ENCODE measurements at regions not wholly inside any gene's neighbourhood (a gene's known extent, or its start where the extent isn't known, plus 50 kb on each side); places are given as distances from the start of the nearest gene placed in this dataset.

GRCh38 chr2:204049635-204050034 lies 113.1 kb downstream of the ICOS start:
- no peak for DNase-seq

GRCh38 chr2:204050681-204051080 lies 114.1 kb downstream of the ICOS start:
- DNase-seq = no peak

DNA sequence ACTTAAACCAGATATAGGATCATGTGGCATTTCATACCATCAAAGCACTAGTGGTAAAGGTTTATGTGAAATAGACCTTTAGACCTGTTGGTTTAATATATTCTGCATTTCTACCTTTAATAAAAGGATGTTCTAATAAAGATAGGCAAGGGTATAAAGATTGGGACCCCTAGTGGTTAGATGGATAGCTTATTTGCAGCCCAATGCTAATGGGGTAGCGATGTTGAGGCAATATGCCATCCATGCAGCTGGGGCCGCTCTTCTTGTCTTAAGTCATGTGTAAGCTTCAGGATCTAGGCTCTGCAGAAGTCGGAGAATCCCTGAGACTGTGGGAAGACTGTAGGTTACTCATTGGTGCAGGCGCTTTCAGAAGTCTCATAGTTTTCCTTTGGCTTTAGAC lies 114.9 kb downstream of the ICOS start:
- peak; percentile 26 for DNase-seq

GRCh38 chr2:204051984-204052556 lies 115.5 kb downstream of the ICOS start:
- peak; percentile 27 for DNase-seq

DNA sequence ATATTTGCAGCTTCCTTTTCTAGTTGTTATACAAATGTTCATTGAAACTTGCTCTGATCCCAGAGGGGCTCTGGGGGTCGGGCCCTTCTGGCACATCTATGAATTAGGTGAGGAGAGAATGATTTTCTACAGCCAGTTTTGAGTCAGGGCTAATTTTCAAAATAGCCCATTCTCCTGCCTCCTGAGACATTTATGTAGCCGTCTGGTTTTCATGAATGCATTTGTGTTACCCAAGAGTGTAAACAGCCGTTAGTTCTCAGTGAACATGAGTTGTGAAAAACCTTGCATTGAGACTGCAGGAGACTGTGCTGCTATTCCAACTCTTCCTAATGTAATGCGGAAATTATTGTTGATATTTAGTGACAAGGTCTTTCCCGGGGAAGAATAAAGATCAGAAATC lies 122.5 kb downstream of the ICOS start:
- no peak for DNase-seq

- peak; percentile 77 for DNase-seq
Measured at GRCh38 chr2:204060841-204061240, 124.3 kb downstream of the ICOS start.

DNA sequence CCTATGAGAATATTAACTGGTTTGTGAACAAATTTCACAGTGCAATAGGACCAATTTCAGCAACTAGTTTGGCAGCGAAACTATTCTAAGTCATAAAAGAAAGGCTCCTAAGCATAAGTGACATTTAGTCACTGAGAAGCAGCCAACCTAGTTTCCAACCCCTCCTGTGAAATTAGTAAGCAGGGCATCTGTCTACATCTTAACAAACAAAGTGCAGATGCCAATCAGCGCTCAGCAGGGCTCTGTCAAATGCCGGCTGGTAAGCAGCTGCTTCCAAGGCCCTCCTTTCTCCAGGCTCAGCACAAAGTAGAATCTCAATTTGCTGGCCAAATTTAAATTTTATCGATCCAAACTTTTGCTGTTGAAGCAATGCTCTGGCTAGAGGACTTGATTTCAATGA lies 124.7 kb downstream of the ICOS start:
- DNase-seq = peak; percentile 76

- no peak for DNase-seq
Measured at GRCh38 chr2:204064119-204064518, 127.6 kb downstream of the ICOS start.

GRCh38 chr2:204065566-204065965 lies 129.0 kb downstream of the ICOS start:
- no peak for DNase-seq

DNA sequence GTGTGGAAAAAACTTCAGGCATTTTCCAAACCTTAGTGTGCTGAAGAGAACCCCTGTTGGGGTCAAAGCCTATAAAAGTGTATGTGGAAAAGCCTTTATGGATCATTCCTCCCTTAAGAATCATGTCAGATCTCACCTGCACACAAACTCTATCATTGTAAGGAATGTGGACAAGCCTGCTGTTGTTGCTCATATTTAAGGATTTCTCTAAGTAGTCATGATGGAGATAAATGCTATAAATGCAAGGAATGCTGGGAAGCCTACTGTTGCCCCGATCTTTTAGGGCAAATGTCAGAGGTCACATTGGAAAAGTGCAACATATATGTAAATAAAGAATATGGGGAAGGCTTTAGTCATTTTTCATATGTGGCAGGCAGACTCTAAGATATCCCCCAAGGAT lies 129.5 kb downstream of the ICOS start:
- DNase-seq = no peak

DNA sequence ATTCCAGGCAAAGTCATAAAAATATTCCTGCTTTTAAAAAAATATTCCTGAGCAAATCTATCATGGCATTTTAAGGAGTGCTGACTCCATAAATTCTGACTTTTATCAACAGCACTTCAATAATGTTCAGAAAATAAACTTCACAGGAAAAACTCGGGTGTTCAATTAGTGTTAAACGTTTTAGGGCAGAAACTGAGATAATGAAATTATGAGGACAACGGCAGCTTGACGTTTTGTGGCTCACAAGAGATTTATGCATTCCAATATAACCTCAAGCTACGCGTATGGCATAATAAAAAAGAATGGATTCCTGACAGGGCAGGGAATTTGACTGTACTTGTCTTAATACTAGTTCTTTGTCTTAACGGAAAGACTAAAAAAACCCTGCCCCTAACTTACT lies 133.2 kb downstream of the ICOS start:
- no peak for DNase-seq

DNA sequence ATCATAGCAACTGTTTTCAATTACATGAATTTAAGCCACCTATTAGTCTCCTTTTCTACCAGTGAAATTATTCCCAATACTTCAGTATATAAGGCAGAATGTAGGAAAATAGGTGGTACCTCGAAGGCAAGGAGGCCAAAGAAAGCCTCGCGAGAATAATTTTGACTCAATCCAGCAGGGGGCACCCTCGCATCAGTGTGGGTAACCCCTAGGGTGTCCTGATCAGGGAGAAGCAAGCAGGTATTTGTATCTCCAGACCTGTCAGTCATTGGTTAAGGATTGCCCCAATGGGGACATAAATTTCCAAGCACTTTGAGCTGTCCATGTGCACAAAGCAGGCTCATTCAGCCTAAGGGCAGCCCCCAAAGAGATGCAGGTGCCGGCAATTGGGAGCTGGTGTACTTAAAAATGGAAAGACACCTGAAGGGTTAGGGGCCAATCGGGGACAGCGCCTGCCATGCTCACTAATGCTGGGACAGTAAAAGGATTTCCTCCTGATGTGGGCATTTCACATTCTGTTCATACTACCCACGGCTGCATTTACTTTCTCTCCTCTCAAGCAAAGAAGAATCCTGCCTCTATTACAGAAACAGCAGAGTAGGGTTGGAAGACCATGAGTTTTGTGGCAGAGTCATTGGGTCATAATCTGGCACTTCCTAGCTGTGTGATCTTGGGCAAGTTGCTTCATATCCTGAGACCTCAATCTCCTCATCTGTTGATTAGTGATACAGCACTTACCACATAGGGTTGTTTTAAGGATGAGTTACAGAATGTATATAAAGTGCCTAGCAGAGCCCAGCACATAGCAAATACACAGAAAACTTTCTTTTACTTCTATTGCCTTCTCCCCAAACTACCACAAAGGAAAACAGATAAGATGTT lies 136.1 kb downstream of the ICOS start:
- DNase-seq = peak; percentile 26

DNA sequence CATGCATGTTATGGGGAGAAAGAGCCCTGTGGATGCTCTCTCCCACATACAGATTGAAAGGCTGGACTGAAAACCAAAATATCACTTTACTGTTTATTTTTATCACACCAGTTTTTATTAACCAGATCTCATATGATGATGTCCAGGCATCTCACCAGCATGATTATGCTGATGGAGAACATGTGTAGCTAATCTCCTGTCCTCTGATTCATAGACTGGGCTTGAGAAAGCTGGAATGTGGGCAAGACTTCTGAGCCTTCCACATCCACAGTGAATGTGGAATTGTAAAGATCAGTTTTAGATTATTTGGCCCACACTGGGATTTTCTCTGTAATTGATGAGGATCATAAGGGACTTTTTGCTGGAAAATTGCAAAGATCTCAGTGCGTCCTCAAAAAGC lies 137.9 kb downstream of the ICOS start:
- DNase-seq = peak; percentile 31

- DNase-seq = no peak
Measured at GRCh38 chr2:204078003-204078698, 141.6 kb downstream of the ICOS start.

DNA sequence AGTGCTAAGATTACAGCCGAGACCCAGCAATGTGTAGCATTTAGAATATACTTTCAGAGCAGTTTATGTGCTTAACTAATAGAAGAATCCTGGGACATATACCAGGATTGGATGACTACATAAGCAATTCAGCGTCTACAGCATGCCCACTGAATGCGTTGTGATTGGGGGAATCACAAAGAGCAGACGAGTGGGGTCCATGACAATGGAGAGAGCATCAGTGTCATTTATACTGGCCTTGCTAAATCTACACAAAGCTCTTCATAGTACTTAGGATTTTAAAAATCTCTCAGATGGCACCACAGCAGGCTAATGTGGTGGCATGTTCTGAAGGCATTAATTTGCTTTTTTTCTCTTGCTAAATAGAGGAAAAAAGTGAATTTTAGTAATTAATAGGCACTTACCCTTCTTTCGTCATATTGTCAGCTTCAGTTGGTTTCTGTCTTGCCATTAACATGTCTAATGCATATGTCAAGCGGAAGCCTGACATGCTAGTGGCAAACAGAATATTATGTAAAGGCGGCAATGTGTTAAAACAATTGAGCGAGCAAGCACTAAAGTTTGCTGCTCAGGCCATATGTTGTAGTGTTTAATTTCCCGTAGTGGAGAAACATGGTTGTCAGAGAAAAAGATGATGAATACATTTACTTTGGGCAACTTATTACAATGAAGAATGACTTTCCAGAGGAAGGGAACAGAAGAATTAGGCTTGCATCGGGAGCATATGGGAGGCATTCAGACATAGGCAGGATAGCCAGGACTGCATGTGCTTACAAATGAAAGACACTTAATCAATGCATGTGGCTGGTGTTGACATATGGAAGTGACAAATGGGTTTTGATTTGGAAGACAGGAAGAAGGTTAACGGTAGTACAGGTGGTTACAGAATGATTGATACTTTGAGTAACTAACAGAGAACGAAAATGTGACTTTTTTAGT lies 145.2 kb downstream of the ICOS start:
- DNase-seq = peak; percentile 56

- DNase-seq = no peak
Measured at GRCh38 chr2:204086167-204086566, 149.6 kb downstream of the ICOS start.

- no peak for DNase-seq
Measured at GRCh38 chr2:204089105-204089504, 152.5 kb downstream of the ICOS start.

DNA sequence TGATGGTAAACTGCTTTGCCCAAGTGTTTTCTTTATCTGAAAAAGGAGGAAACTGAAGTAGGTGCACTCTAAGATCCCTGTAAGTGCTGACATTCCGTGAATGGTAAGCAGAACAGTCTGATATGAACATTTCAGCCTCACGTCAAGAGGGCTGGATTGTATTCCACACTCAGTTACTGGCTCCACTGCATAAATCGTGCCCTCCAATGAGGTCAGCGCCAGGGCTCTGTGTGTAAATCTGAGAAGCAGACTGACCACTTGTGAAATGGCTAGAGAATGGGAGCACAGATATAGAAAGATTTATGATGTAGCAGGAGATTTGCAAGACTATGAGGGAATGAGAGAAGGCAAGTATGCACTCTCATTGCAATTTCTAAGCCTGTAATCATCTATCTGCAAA lies 153.0 kb downstream of the ICOS start:
- DNase-seq = no peak

DNA sequence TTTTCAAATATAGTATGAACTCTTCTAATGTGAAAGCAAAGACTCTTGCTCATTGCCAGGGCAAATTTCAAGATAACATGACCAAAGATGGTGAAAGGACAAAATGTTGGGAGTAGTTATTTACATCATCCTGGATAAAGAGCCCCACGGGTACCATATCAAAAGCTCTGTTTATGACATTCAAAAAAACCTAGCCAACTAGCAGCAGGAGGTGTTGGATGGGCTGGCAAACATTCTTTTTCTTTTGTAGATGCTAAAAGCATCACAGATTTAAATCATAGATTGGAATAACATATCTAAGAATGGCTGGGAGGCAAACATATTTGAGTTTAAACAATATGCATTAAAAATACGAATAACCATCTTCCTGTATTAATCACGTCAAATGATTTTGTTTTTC lies 153.5 kb downstream of the ICOS start:
- DNase-seq = no peak

- no peak for DNase-seq
Measured at GRCh38 chr2:204104811-204105210, 168.2 kb downstream of the ICOS start.

DNA sequence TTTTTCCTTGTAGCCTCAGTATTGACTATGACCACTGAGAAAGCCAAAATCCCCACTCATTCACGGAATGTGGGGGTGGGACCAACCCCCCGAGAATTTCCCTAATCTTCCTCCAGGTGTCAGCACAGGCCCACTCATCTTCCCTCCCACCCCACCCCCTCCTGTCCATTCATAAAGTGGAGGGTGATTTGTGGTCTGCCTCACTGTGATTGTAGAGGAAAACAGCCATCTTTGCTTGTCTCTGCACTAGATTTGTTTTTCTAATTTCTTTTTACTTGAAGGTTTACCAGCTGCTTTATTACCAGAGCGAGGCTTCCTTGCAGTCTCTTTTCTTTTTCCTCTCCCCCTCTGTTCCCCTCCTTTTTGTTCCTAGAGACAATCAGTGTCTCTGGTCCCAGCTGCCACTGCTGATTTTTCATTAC lies 171.8 kb downstream of the ICOS start:
- DNase-seq = peak; percentile 75

- DNase-seq = peak; percentile 4
Measured at GRCh38 chr2:204108781-204109295, 172.3 kb downstream of the ICOS start.

GRCh38 chr2:204109681-204110080 lies 173.1 kb downstream of the ICOS start:
- peak; percentile 34 for DNase-seq
